K562 (cell line): ENCODE measurements at regions not wholly inside any gene's neighbourhood (a gene's known extent, or its start where the extent isn't known, plus 50 kb on each side); places are given as distances from the start of the nearest gene placed in this dataset.

Source experiments
- DDX20 ChIP-seq: fragments of 450-650 bp; IDR thresholded peaks from 2 replicates; pipeline ENCODE4 v1.6.1; 2016; ENCODE audit warnings: missing genetic modification characterization, low read depth, mild to moderate bottlenecking, missing compliant biosample characterization, moderate library complexity
- EGR1 ChIP-seq: fragments of 450-650 bp; conservative IDR thresholded peaks from 2 replicates; pipeline ENCODE4 v1.6.1; 2017; ENCODE audit warnings: mild to moderate bottlenecking
- GABPA ChIP-seq: fragments of 200-800 bp; sonication (Bioruptor generic); conservative IDR thresholded peaks from 2 replicates; pipeline ENCODE4 v1.6.1; 2016; ENCODE audit warnings: low read depth, missing genetic modification characterization, missing compliant biosample characterization
- HOXB6 ChIP-seq: fragments of 250-450 bp; sonication (Bioruptor Pico); IDR thresholded peaks from 2 replicates; pipeline ENCODE4 v1.5.1; 2022; ENCODE audit warnings: mild to moderate bottlenecking, borderline replicate concordance
- HSF4 ChIP-seq: fragments of 250-450 bp; sonication (Bioruptor Pico); IDR thresholded peaks from 2 replicates; pipeline ENCODE4 v2.1.2; 2022; ENCODE audit warnings: mild to moderate bottlenecking, moderate library complexity, borderline replicate concordance
- KAT7 ChIP-seq: sonication (generic); formaldehyde crosslinking; IDR thresholded peaks from 2 replicates; pipeline ENCODE4 v1.8.0; 2022; ENCODE audit warnings: missing genetic modification reagents, mild to moderate bottlenecking, borderline replicate concordance
- KDM1A ChIP-seq, 2 experiments: fragments of 450-650 bp; IDR thresholded peaks; 2 replicates each; pipeline ENCODE4 v1.6.1; 2016; ENCODE audit warnings: mild to moderate bottlenecking in 2 of 2
- MYC ChIP-seq, 2 experiments: fragments of 250-450 bp in 1 of 2; sonication (Bioruptor Pico) in 1 of 2; IDR thresholded peaks; 2 replicates each; pipeline versions ENCODE4 v1.5.1 to v1.6.1; 2012 to 2021; ENCODE audit warnings: low read depth in 2 of 2, borderline replicate concordance in 1 of 2, improper control_type of control experiment in 1 of 2, low read length in 1 of 2, mild to moderate bottlenecking in 1 of 2, moderate library complexity in 1 of 2
- NR2F6 ChIP-seq: fragments of 450-650 bp; formaldehyde crosslinking; IDR thresholded peaks from 2 replicates; pipeline ENCODE4 v1.4.0; 2020; ENCODE audit warnings: mild to moderate bottlenecking
- OTX1 ChIP-seq: fragments of 450-650 bp; formaldehyde crosslinking; IDR thresholded peaks from 2 replicates; pipeline ENCODE4 v1.4.0; 2022; ENCODE audit warnings: mild to moderate bottlenecking
- SMAD4 ChIP-seq: fragments of 250-450 bp; sonication (Bioruptor Pico); conservative IDR thresholded peaks from 2 replicates; pipeline ENCODE4 v1.8.0; 2021; ENCODE audit warnings: inconsistent platforms, mild to moderate bottlenecking, moderate library complexity
- SNAPC5 ChIP-seq: fragments of 250-450 bp; sonication (Bioruptor Pico); IDR thresholded peaks from 2 replicates; pipeline ENCODE4 v1.8.0; 2021; ENCODE audit warnings: moderate library complexity, mild to moderate bottlenecking, inconsistent platforms
- ZHX1 ChIP-seq: fragments of 150-350 bp; conservative IDR thresholded peaks from 2 replicates; pipeline ENCODE4 v1.6.1; 2014; ENCODE audit warnings: low read length
- ZNF175 ChIP-seq: fragments of 200-800 bp; sonication (Bioruptor generic); IDR thresholded peaks from 2 replicates; pipeline ENCODE4 v1.6.1; 2016; ENCODE audit warnings: low read depth, mild to moderate bottlenecking, missing genetic modification characterization, missing compliant biosample characterization
- ZNF184 ChIP-seq: sonication (generic); formaldehyde crosslinking; IDR thresholded peaks from 2 replicates; pipeline ENCODE4 v1.5.0; 2020; ENCODE audit warnings: missing genetic modification reagents
- ZNF311 ChIP-seq: fragments of 250-450 bp; sonication (Bioruptor Pico); IDR thresholded peaks from 2 replicates; pipeline ENCODE4 v1.4.0; 2020; ENCODE audit warnings: mild to moderate bottlenecking, moderate library complexity
- ZNF354B ChIP-seq: fragments of 250-450 bp; sonication (Bioruptor Pico); IDR thresholded peaks from 2 replicates; pipeline ENCODE4 v1.4.0; 2020
- ZNF766 ChIP-seq: fragments of 200-800 bp; sonication (Bioruptor generic); conservative IDR thresholded peaks from 2 replicates; pipeline ENCODE4 v1.6.1; 2016; ENCODE audit warnings: missing genetic modification characterization, missing compliant biosample characterization
- TF ChIP-seq, protein P1 (sequence below): fragments of 450-650 bp; IDR thresholded peaks from 2 replicates; pipeline ENCODE4 v1.6.1; 2017; ENCODE audit warnings: antibody characterized with exemption, mild to moderate bottlenecking

GRCh38 chr1:112817555-112818373, 102.6 kb upstream of the PPM1J start (continued):
- TF ChIP-seq ZNF766 (CRISPR knock-in tag) (0 out of 2 replicates have a peak, but pooled peaks have one; percentile 26), ZHX1 (no peak), DDX20 (tag) (peak; percentile 86), ZNF184 (no peak), MYC (IDR thresholded peaks at IDR 0.05; ENCODE audit: low read depth, low read length) (no peak), MYC (CRISPR knock-in tag; IDR thresholded peaks at IDR 0.05; ENCODE audit: borderline replicate concordance, low read depth) (0 out of 2 replicates have a peak, but pooled peaks have one; percentile 29), NR2F6 (no peak), OTX1 (CRISPR knock-in tag) (no peak), HOXB6 (CRISPR knock-in tag) (no peak), HSF4 (CRISPR knock-in tag) (peak; percentile 66; the same call in 1 of the 2 replicates), KDM1A (IDR thresholded peaks at IDR 0.05) (0 out of 4 replicates have a peak, but pooled peaks of 1 of the 2 experiments have one; percentile 7), EGR1 (peak; percentile 46), ZNF311 (CRISPR knock-in tag) (peak; percentile 87), SMAD4 (CRISPR knock-in tag) (peak; percentile 68), GABPA (tag) (no peak), KAT7 (CRISPR knock-in tag) (no peak), SNAPC5 (CRISPR knock-in tag) (no peak), ZNF354B (CRISPR knock-in tag) (peak; percentile 28; the same call in 1 of the 2 replicates), ZNF175 (CRISPR knock-in tag) (no peak)
- TF ChIP-seq, protein P1, sequence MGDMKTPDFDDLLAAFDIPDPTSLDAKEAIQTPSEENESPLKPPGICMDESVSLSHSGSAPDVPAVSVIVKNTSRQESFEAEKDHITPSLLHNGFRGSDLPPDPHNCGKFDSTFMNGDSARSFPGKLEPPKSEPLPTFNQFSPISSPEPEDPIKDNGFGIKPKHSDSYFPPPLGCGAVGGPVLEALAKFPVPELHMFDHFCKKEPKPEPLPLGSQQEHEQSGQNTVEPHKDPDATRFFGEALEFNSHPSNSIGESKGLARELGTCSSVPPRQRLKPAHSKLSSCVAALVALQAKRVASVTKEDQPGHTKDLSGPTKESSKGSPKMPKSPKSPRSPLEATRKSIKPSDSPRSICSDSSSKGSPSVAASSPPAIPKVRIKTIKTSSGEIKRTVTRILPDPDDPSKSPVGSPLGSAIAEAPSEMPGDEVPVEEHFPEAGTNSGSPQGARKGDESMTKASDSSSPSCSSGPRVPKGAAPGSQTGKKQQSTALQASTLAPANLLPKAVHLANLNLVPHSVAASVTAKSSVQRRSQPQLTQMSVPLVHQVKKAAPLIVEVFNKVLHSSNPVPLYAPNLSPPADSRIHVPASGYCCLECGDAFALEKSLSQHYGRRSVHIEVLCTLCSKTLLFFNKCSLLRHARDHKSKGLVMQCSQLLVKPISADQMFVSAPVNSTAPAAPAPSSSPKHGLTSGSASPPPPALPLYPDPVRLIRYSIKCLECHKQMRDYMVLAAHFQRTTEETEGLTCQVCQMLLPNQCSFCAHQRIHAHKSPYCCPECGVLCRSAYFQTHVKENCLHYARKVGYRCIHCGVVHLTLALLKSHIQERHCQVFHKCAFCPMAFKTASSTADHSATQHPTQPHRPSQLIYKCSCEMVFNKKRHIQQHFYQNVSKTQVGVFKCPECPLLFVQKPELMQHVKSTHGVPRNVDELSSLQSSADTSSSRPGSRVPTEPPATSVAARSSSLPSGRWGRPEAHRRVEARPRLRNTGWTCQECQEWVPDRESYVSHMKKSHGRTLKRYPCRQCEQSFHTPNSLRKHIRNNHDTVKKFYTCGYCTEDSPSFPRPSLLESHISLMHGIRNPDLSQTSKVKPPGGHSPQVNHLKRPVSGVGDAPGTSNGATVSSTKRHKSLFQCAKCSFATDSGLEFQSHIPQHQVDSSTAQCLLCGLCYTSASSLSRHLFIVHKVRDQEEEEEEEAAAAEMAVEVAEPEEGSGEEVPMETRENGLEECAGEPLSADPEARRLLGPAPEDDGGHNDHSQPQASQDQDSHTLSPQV: peak; percentile 98
